ENCODE measurements at regions not wholly inside any gene's neighbourhood (a gene's known extent, or its start where the extent isn't known, plus 50 kb on each side); places are given as distances from the start of the nearest gene placed in this dataset.

GRCh38 chr6:97440590-97441176, 157.7 kb upstream of the MMS22L start:
- SMC1A ChIA-PET (ENCODE audit: uncharacterized antibody, unreplicated experiment), result interaction anchor here (1.4 kb wide), 1 partner anchor 10 kb away, joined by 4 read pairs; no protein-coding TSS in a partner anchor
- intact Hi-C loops (cut with micrococcal nuclease; ENCODE audit: unreplicated experiment) (no loop called here), in situ Hi-C loops (cut with MboI) (no loop called here)
- TF ChIP-seq BCL11A (IDR thresholded peaks at IDR 0.05; ENCODE audit: low read depth, low read length) (no peak), RAD21 (IDR thresholded peaks at IDR 0.05; ENCODE audit: insufficient read depth, low read depth, low read length) (peak; percentile 17; the same call in 1 of the 2 replicates)
- no peak overlapping the region for H2AFZ ChIP-seq (ENCODE audit: control insufficient read depth, low read depth, low read length)
- no peak for FAIRE-seq
- H3K4me2 ChIP-seq (ENCODE audit: control insufficient read depth, insufficient read depth), result no peak overlapping the region
- H3K79me2 ChIP-seq (ENCODE audit: control insufficient read depth, insufficient read depth, low read length), result no peaks in the 10 kb centered on the region
- no peak for DNase-seq (ENCODE audit: low read depth, low spot score)
- H4K20me1 ChIP-seq (ENCODE audit: control insufficient read depth, insufficient read depth), result no peaks in the 10 kb centered on the region
- no peaks in the 10 kb centered on the region for H3K4me1 ChIP-seq (ENCODE audit: control insufficient read depth, insufficient read depth, low read length)
- no peaks in the 10 kb centered on the region for H3K36me3 ChIP-seq (ENCODE audit: control insufficient read depth in 2 of 2, insufficient read depth in 2 of 2, low read length in 1 of 2)
- no peaks in the 10 kb centered on the region for H3K27me3 ChIP-seq (replicated peaks in 1 of 2; ENCODE audit: control insufficient read depth in 2 of 2, insufficient read depth in 2 of 2, low read length in 1 of 2)
- ATAC-seq, result no peak
- H3K4me3 ChIP-seq, result no peak overlapping the region
- H3K9me3 ChIP-seq (replicated peaks; ENCODE audit: control insufficient read depth, insufficient read depth, low read length), result no peaks in the 10 kb centered on the region
- POLR2A ChIA-PET, result no interaction called here
- H3K9ac ChIP-seq (ENCODE audit: control insufficient read depth, insufficient read depth, low read length), result no peak overlapping the region
- no TSS peak for BruUV-seq (replicated peaks)
- H3K27ac ChIP-seq (ENCODE audit: control insufficient read depth, insufficient read depth), result no peak overlapping the region
- RAD21 ChIA-PET (ENCODE audit: unreplicated experiment), result no interaction called here
- 45% methylated on average over 7 of the region's 7 CpGs for WGBS (ENCODE audit: insufficient coverage, insufficient replicate concordance, low lambda C conversion rate, missing lambda C conversion rate)
- CTCF ChIA-PET, result interaction anchor here (0.9 to 2.1 kb wide), 4 partner anchors 14 to 1679 kb away, joined by 3 to 4 read pairs (median 4); no protein-coding TSS in a partner anchor

DNA sequence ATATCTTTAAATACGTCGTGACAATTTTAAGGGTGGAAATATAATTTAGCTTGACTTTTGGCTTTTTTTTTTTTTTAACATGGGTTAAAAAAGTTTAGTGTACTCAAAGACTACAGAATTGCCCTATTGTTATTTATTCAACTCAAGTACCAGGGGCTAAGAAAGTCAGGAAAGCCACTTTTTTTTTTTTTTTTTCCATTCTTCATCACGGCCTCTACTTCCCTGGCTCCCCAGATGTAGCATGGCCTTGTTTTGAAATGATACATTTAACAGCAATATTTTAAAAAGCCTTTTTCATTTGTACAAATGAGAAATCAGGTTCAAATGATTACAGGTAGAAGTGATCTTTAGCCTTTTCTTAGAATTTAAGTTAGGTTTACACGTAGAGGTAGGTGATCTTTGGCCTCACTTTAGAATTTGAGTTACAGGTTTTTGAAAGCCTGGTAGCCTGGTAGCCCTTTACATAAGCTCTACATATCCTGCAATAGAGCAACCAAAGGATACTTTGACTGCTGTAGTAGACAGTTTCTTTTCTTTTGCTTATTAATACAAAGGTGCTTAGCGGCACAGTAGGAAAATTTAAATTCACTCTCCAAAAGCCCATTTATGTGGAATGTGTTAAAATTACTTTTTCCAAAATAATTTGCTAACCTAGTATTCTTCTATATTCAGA, 160.5 kb upstream of the MMS22L start:
- H3K9ac ChIP-seq (ENCODE audit: control insufficient read depth, insufficient read depth, low read length), result no peak overlapping the region
- CTCF ChIA-PET, result no interaction called here
- H3K36me3 ChIP-seq (ENCODE audit: control insufficient read depth in 2 of 2, insufficient read depth in 2 of 2, low read length in 1 of 2), result no peaks in the 10 kb centered on the region
- no peak overlapping the region for H2AFZ ChIP-seq (ENCODE audit: control insufficient read depth, low read depth, low read length)
- H3K4me1 ChIP-seq (ENCODE audit: control insufficient read depth, insufficient read depth, low read length), result no peaks in the 10 kb centered on the region
- no peak for ATAC-seq
- no peak overlapping the region for H3K27ac ChIP-seq (ENCODE audit: control insufficient read depth, insufficient read depth)
- RAD21 ChIA-PET (ENCODE audit: unreplicated experiment), result interaction anchor here (0.6 kb wide), 1 partner anchor 115 kb away, joined by 3 read pairs; no protein-coding TSS in a partner anchor
- SMC1A ChIA-PET (ENCODE audit: uncharacterized antibody, unreplicated experiment), result interaction anchor here (0.6 kb wide), 1 partner anchor 1557 kb away, joined by 3 read pairs; no protein-coding TSS in a partner anchor
- H3K9me3 ChIP-seq (replicated peaks; ENCODE audit: control insufficient read depth, insufficient read depth, low read length), result no peaks in the 10 kb centered on the region
- WGBS (ENCODE audit: insufficient coverage, insufficient replicate concordance, low lambda C conversion rate, missing lambda C conversion rate), result 51% methylated on average over 4 of the region's 5 CpGs
- no peak overlapping the region for H3K4me2 ChIP-seq (ENCODE audit: control insufficient read depth, insufficient read depth)
- no peak for DNase-seq (ENCODE audit: low read depth, low spot score)
- TF ChIP-seq SREBF1 (IDR thresholded peaks at IDR 0.05; ENCODE audit: low read length) (no peak), TCF7 (IDR thresholded peaks at IDR 0.05; ENCODE audit: borderline replicate concordance) (no peak), SMAD5 (IDR thresholded peaks at IDR 0.05; ENCODE audit: low read depth) (no peak), YBX1 (IDR thresholded peaks at IDR 0.05) (no peak), ZSCAN29 (IDR thresholded peaks at IDR 0.05) (no peak)
- no peak overlapping the region for H3K4me3 ChIP-seq
- H4K20me1 ChIP-seq (ENCODE audit: control insufficient read depth, insufficient read depth), result no peaks in the 10 kb centered on the region
- no peak for FAIRE-seq
- no TSS peak for BruUV-seq (replicated peaks)
- in situ Hi-C loops (cut with MboI), result no loop called here
- no peaks in the 10 kb centered on the region for H3K27me3 ChIP-seq (replicated peaks in 1 of 2; ENCODE audit: control insufficient read depth in 2 of 2, insufficient read depth in 2 of 2, low read length in 1 of 2)
- no peaks in the 10 kb centered on the region for H3K79me2 ChIP-seq (ENCODE audit: control insufficient read depth, insufficient read depth, low read length)
- intact Hi-C loops (cut with micrococcal nuclease; ENCODE audit: unreplicated experiment), result no loop called here
- POLR2A ChIA-PET, result no interaction called here

Measured in GM12878 (cell line).